ENCODE measurements at regions not wholly inside any gene's neighbourhood (a gene's known extent, or its start where the extent isn't known, plus 50 kb on each side); places are given as distances from the start of the nearest gene placed in this dataset.

GRCh38 chr1:168454211-168454815 is 89.5 kb downstream of the XCL2 start:
- no peak for TF ChIP-seq USF2 (IDR thresholded peaks at IDR 0.05)
- 94% methylated on average over 1 of the region's 1 CpG for WGBS (ENCODE audit: missing lambda C conversion rate)
- FAIRE-seq (no peak), DNase-seq (ENCODE audit: low read depth in 1 of 2, low spot score in 1 of 2) (no peak), ATAC-seq (no peak)
- ChIA-PET POLR2A (no interaction called here), CTCF (interaction anchor here (0.9 to 2.4 kb wide), 4 partner anchors 13 to 142 kb away, joined by 3 to 13 read pairs (median 8); no protein-coding TSS in a partner anchor)
- no peaks in the 10 kb centered on the region for H3K4me1 ChIP-seq
- no peak overlapping the region for H3K4me2 ChIP-seq
- no peak overlapping the region for H3K27ac ChIP-seq
- H3K4me3 ChIP-seq = no peak overlapping the region
- H3K9me3 ChIP-seq = peaks cover 31% of the 10 kb centered on the region

GRCh38 chr1:168453056-168453455 is 90.7 kb downstream of the XCL2 start:
- WGBS (ENCODE audit: missing lambda C conversion rate) = 32% methylated on average over 3 of the region's 4 CpGs
- no peak overlapping the region for H3K4me3 ChIP-seq
- DNase-seq (ENCODE audit: low read depth in 1 of 2, low spot score in 1 of 2) (no peak), ATAC-seq (no peak), FAIRE-seq (no peak)
- H3K4me2 ChIP-seq = no peak overlapping the region
- peaks cover 27% of the 10 kb centered on the region for H3K9me3 ChIP-seq
- no peak overlapping the region for H3K27ac ChIP-seq
- no peaks in the 10 kb centered on the region for H3K4me1 ChIP-seq
- CTCF ChIA-PET = interaction anchor here (0.9 to 2.4 kb wide), 5 partner anchors 9 to 143 kb away, joined by 3 to 10 read pairs (median 4); no protein-coding TSS in a partner anchor
- TF ChIP-seq HEYL (CRISPR knock-in tag; IDR thresholded peaks at IDR 0.05) (no peak), USF2 (IDR thresholded peaks at IDR 0.05) (no peak), EP300 (IDR thresholded peaks at IDR 0.05) (no peak), TFCP2L1 (CRISPR knock-in tag; IDR thresholded peaks at IDR 0.05) (no peak), RNF2 (IDR thresholded peaks at IDR 0.05; ENCODE audit: borderline replicate concordance, low read depth) (no peak), ELK1 (IDR thresholded peaks at IDR 0.05; ENCODE audit: low read depth, low read length) (no peak), HMGXB4 (CRISPR knock-in tag; IDR thresholded peaks at IDR 0.05; ENCODE audit: borderline replicate concordance) (no peak), ESRRA (IDR thresholded peaks at IDR 0.05; ENCODE audit: borderline replicate concordance, low read length) (no peak), NFE2L2 (conservative IDR thresholded peaks at IDR 0.05; ENCODE audit: low read length) (no peak), FOSL2 (IDR thresholded peaks at IDR 0.05) (no peak), FOSL2 (CRISPR knock-in tag; IDR thresholded peaks at IDR 0.05) (no peak), HDAC2 (IDR thresholded peaks at IDR 0.05) (no peak), CHD4 (IDR thresholded peaks at IDR 0.05; ENCODE audit: borderline replicate concordance) (no peak), KDM1A (IDR thresholded peaks at IDR 0.05; ENCODE audit: low read depth) (no peak), NPAS2 (CRISPR knock-in tag; IDR thresholded peaks at IDR 0.05; ENCODE audit: borderline replicate concordance) (no peak), JUN (IDR thresholded peaks at IDR 0.05) (no peak), ZC3H11A (IDR thresholded peaks at IDR 0.05) (no peak), FOXS1 (CRISPR knock-in tag; IDR thresholded peaks at IDR 0.05) (no peak), ZFP36 (IDR thresholded peaks at IDR 0.05; ENCODE audit: borderline replicate concordance, partially characterized antibody) (no peak), CBX8 (IDR thresholded peaks at IDR 0.05) (no peak)
- TF ChIP-seq, protein P1, sequence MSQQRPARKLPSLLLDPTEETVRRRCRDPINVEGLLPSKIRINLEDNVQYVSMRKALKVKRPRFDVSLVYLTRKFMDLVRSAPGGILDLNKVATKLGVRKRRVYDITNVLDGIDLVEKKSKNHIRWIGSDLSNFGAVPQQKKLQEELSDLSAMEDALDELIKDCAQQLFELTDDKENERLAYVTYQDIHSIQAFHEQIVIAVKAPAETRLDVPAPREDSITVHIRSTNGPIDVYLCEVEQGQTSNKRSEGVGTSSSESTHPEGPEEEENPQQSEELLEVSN (IDR thresholded peaks at IDR 0.05; ENCODE audit: borderline replicate concordance, low read depth) = no peak
- POLR2A ChIA-PET = no interaction called here
